Midbrain (tissue), 1 donor: ENCODE measurements at regions not wholly inside any gene's neighbourhood (a gene's known extent, or its start where the extent isn't known, plus 50 kb on each side); places are given as distances from the start of the nearest gene placed in this dataset.
"Not testable (repeated sequence)": the region's sequence is repeated elsewhere in the genome, so short reads cannot be mapped to it uniquely, and the experiment has no call there.

Experiments used
- DNase-seq: peaks from one replicate; lab custom pipeline; 2025; lab: John Stamatoyannopoulos, UW

DNA sequence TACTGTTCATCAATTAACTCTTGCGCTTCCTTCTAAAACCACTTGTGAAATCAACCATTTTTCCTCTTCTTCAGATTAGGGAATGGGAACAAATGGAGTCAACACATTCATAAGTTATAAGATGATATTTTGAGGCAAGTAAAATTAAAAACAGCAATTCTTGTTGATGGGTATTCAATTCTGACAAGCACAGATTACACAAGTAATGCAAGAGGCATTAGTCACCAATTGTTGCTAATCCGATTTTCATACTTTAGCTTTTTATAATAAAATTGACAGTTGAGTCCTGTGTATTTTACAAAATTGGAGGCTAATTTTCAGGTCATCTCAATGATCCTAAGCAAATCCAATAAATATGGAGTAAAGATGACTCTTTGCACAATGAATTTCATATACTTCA, 918.4 kb upstream of the SOX9 start:
- DNase-seq = no peak

DNA sequence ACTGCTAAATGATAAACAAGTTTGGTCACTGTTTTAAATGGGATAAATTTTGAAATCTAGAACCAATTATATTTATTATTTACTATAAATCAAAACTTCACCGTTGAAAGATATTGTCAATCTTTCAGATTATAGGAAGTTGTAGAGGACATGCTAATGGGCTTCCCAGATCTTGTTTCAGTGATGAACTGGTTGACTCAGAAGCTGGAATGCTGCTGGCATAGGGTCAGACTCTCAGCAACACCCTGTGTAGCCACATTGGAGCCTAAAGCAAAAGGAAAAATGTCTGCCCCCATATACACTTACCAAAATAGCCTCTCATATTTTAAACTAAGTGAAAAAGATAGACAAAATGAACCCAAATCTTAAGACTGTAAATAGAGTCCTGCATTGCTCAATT, 916.9 kb upstream of the SOX9 start:
- DNase-seq = no peak

DNA sequence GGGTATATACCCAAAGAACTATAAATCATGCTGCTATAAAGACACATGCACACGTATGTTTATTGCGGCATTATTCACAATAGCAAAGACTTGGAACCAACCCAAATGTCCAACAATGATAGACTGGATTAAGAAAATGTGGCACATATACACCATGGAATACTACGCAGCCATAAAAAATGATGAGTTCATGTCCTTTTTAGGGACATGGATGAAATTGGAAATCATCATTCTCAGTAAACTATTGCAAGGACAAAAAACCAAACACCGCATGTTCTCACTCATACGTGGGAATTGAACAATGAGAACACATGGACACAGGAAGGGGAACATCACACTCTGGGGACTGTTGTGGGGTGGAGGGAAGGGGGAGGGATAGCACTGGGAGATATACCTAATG, 914.9 kb upstream of the SOX9 start:
- DNase-seq = not testable (repeated sequence)

DNA sequence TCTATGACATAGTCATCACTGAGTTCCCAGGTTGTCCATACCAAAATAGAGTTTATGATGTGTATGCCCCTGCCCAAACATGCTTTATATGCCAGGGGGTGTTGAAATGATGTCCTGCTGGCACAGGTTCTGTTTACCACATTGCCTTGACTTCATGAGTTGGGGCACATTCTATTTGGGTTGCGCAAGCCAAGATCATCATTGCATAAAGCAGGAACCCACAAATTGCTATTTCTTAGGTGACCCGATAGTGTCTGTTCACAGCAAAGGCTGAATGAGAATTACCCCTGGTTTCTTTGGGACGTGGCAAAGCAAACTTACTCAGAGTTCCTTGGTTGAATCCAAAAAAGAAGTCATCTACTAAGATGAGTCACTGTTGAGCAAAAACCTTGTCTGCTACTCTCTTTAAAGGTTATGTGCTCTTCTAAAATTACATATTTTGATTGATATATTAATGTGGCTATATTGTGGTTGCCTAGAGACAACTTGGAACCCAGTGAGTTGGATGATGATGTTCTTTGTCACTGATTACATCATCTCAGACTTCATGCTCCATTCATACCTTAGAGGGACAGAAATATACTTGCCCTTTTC, 912.6 kb upstream of the SOX9 start:
- no peak for DNase-seq

DNA sequence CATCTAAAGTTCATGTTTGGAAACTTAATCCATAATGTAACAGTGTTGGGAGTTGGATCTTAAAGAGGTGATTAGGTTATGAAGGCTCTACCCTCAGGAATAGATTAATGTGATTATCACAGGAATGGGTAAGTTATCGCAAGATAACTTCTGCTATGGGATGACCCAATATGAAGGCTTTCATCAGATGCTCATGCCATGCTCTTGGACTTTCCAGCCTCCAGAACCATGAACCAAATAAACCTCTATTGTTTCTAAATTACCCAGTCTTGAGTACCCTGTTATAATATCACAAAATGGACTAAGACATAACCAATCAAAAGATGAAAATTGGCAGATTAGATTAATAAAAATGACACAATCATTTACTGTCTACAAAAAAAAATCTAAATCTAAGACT, 906.9 kb upstream of the SOX9 start:
- no peak for DNase-seq

DNA sequence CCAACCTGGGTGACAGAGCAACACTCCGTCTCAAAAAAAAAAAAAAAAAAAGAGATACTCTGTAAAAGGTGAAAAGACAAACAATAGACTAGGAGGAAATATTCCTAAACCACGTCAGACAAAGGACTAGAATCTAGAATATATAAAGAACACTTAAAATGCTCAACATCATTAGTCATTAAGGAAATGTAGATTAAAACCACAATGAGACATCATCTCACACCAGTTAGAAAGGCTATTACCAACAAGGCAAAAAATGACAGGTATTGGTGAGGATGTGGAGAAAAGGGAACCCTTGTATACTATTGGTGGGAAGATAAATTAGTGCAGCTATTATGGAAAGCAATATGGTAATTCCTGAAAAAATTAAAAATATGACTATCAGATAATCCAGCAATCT, 903.1 kb upstream of the SOX9 start:
- DNase-seq = no peak

DNA sequence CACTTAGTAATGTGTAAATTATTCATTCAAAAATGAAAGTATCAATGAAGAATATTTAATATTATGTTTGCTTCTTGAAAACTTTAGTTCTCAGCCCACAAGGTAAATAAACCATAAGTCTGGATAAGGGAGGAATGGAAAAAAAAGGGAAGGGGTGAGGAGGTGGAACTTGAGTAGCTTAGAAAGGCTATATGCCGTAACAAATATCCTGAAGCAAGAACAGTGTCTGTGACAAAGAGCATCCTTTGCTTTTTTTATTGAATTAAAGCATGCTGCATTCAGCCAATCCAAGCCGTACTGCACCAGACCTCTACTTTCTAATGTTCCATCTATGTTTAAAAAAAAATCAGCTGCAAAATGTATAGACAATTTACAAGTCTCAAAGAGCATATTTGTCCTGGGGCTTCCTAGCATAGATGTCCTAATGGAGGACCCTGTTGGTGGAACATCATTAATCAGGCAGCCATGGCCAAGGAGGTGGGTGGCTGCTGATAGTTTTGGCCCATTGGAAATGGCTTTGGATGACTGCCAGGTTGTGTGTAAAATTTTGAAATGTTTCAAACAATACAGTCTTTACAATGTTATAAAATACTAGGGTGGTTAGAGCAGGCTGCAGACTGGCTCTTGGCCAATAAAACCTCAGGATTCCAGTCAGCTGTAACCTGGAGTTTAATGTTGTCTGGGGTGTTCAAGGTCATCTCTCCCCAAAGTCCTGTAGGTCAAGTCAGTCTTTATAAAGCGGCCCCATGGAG, 895.8 kb upstream of the SOX9 start:
- no peak for DNase-seq

DNA sequence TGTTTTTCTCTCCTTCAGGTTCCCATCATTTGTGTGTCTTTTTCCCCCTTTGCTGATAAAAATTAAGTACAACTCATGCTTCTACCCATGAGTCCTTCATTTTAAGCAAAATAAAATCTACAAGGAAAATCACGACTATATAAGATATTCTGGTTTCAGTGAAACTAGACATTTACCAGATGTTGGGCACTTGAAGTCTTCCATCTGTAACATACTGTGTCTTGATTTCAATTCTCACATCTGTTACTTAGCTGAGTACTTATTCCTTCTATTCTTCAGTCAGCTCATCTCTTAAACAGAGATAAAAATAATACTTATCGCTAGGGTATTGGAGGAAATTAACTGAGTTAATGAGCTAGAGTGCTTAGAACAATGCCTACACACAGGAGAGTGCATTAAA, 893.0 kb upstream of the SOX9 start:
- DNase-seq = no peak

DNA sequence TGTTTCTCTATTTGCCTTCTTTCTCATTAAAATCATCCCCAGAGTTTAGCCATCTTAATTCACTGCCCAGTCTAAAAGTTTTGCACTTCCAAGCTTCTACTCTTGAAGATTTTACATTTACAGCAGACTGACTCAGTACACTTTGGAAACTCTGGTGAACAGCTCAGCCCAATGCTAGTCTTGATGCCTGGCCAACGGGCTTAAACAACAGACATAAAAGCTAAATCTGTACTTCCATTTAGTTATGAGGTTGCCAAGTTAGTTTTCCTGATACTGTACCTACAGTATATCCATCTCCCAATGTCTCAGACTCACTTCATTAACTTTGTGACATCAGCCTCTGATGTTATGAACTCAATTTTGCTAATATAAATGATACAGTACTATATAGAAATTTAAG, 891.8 kb upstream of the SOX9 start:
- DNase-seq = no peak

DNA sequence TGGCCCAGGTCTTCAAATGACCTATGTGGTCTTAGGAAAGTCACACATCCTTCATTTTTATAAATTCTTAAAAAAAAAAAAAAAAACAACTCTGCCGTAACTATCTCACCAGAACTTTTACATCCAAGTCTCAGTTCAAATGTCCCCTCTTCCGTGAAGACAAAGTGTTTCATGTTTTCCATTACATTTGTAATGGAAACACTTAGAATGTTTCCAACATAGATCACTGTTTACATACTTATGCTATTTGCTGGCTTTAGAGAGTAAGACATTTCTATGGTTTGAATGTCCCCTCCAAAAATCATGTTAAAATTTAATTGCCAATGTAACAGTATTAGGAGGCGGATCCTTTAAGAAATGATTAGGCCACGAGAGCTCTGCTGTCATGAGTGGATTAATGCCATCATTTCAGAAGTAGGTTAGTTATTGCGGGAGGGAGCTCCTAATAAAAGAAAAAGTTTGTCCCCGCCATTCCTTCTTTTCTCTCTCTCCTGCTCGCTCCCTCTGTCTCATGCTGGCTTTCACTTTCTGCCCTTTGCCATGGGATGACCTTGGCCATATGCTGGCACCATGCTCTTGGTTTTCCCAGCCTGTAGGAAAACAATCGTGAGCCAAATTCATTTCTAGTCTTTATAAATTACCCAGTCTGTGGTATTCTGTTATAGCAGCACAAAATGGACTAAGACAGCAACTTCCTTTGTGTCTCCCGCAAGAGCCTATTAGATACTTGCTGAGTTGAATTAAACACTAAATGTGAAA, 887.8 kb upstream of the SOX9 start:
- DNase-seq = no peak

DNA sequence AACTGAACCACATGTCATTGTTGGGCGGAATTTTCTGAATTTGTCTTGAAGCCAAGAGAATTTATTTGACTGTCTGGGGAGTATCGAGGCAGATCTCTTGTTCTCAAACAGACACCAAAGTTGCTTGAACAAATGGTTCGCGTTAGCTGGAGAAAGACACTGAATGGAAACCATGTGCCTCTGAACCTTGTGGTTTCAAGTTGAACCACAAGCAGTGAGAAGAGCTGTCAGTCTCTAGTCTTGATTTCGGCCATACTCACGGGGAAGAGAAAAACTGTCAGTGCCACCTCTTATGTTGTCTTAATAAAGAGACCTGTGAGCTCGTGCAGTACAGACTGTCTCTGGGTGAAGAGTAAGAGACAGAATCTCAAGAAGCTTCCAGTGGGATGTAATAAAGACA, 886.5 kb upstream of the SOX9 start:
- DNase-seq = no peak

DNA sequence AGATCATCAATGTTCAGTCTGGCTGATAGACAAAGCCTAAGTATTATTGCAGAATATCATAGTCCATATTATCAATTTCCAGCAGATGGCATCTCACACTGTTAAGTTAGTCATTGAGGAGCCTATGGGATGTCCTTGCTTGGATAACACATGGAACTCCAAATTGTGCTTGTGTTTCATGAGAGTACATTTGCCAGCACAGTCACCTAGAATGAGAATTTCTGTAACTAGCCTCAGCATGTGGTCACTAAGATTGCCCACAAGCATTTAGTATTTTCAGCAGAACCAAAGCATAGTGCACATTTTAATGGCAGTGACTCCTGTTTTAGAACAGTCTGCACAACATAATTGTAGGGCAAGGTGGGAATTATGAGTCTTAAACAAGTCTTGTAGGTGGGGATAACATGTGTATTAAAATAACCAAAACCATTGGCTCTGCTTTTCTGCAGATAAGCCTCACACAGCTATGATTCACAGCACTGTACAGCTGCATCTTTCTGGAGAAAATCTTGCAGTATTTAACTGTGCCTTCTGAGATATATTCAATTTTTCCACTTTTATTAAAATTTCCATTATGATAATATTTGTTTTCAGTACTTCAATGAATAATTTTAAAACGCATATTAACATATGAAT, 882.8 kb upstream of the SOX9 start:
- peak; percentile 59 for DNase-seq

DNA sequence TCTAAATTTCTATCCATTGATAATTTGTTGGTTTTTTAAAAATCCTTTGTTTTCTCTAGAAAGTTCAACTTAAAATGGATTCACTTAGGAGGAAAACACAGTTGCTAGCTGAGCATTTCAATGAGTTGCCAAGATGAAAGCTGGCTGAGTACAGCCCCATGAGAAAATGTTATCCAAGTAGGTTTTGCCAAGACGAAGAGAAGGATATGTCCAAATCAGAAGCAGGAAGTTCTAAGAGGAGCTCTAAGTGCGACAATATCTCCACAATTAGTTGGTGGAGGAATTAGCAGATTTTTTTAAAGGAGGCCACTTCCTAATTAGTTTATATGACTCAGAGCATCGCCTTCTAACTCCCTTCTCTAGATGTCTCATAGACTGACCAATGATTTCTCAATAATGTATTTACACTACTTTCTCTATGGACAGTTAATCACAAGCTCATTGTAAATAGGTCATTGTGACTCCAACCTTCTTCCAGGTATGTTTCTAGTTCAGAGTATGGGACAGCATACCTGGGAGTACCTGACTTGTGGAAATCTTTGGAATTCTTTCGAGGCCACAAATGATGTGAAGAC, 873.3 kb upstream of the SOX9 start:
- no peak for DNase-seq

DNA sequence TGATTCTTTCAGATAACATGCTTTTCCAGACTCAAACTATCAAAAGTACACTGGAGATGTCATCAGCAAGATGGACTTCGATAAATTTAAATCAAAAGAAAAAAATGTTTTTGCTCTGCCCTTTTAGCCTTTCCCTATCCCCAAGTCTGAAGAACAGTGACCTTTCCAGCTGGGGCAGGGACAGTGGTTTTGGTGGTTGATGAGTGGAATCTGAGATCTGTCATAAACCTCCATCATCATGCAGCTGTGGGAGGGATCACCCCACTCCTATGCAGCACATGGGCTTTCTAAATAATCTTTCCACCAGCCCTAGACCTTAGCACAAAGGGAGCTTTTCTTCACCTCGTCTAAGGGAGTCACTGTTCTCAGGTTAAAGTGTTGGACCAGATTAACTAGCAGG, 869.5 kb upstream of the SOX9 start:
- no peak for DNase-seq

DNA sequence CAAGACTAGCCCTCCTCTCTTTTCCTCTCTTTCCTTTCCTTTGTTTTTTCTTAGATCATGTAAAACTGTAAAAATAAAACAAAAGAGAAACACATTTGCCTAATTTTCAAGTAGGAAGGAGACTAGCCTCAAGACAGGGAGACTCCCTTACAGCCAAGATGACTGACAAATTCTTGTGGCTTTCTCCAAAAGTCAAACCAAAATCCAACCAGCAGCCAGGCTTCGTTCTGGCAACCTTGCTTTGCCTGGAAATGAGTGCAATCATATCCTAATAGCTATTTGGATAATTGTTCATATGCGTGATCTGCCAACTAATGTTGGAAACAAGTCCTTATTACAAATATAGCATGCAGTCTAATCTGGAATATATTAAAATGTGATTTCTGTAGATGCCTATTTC, 868.9 kb upstream of the SOX9 start:
- no peak for DNase-seq

DNA sequence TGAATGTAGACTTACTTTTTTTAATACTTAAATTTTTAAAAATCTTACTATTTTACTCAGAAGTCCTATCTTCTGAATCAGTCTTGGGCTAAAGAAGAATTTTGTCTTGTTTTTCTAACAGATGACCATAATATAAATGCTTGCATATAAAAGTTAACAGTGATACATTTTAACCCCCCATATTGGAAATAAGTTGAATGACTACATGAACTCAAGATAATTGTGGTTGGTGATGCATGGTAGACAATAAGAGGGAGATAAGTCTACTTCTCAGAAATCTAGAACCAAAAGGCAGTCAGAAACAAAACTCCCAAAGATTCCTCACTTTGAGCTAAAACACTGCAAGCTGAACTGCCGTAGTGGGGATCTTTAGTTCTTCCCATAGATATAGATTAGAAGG, 868.4 kb upstream of the SOX9 start:
- no peak for DNase-seq

DNA sequence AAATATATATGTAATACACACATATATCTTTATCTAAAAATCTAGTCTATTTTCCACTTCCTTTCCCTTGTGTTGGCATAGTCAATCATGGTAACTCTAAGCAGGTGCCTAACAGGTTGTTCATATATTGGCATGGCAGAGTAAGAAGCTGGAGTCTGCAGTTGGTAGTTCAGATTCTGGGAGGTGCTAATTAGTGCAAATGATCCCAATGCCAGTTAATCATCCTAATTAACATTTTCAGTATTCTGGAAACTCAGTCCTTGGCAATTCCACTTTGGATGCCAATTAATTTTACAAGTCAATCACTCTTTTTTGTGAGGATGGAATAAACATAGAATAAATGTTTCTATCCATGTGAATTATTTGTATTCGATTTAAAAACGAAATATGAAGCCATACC, 863.7 kb upstream of the SOX9 start:
- DNase-seq = no peak

DNA sequence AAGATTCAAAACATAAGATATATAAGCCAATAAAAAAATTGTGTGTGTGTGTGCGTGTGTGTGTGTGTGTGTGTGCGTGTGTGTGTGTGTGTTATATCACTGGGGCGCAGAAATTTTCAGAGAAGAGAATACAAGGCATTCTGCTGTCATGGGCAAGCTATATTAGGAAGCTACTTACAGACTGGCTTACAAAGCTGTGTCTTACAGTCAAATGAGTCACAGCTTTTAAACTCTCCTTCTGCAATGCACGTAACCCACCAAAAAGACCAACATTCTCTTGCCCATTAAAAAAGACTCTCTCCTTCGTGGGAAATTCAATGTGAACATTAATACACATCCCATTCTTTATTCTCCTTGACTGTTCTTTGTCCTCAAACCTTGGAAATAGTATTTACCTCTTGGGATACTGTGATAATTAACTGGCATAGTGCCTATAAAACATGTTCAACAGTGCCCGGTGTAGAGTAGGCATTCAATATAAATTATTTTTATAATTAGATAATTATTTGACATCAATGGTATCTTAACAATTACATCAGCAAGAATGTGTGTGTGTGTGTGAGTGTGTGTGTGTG, 860.4 kb upstream of the SOX9 start:
- DNase-seq = no peak

DNA sequence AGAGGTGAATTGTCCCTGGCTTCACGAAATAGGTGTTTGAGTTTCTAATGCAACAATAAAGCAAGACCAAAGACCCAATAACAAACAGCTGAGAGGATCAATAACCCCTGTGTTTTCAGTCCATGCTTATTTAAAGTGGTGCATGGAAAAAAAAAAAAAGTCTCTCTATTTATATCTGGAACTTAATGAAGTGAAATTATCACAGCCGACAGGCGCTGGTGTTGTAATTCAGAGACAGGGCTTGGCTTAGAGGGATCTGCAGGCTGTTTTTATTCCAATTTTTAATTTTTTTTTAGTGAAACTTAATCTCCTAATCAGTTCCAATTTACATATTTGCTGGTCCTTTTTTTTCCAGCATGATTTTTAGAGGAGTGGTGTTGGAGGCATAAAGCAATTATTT, 858.2 kb upstream of the SOX9 start:
- no peak for DNase-seq

DNA sequence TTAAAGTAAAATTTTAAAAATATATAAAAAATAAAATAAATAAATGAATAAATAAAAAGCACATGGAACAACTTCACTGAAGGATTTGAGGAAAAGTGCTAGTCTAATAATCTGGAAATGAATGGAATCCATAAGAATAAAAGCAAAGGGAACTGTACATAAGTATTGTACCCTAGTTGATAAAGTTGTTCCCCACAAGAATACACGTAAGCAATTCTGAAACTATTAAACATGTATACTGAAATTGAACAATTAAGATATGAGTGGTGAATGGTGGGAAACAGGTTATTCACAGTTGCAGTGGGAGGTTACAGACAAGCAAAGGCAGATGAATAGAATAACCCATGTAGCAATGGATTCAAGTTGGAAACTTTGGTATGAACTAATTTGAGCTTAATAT, 853.2 kb upstream of the SOX9 start:
- DNase-seq = no peak

DNA sequence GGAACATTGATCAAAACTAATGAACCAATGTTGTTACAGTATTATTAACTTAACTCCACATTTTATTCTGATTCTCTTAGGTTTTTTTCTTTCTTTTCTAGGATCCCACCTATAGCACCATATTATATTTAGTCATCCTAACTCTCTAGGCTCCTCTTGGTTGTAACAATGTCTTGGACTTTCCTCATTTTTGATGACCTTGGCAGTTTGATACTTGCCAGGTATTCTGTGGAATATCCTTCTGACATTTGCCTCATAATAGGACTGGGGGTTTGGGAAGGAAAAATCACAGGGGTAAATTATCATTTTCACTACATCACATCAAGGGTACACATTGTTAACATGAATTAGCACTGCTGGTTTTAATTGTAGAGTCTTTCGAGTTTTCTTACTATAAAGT, 851.6 kb upstream of the SOX9 start:
- no peak for DNase-seq

DNA sequence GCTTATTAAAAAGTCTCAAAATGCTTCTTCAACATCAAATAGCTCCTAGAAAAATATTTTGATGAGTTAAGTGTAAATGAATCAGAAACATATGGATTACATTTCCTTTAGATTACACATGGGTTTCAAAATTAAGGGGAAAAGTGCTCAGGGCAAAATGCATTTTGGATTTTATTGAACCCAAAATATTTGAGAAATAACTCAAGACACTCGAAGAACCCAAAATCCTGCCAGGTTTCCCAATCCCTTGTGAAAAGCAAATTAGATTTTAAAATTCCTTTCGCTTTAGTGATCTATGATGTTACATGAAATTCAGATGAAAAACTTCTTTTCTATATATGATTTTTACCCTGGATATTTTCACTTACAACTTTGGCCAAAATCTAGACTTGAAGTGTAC, 847.4 kb upstream of the SOX9 start:
- no peak for DNase-seq
